ENCODE measurements at regions not wholly inside any gene's neighbourhood (a gene's known extent, or its start where the extent isn't known, plus 50 kb on each side); places are given as distances from the start of the nearest gene placed in this dataset.

DNA sequence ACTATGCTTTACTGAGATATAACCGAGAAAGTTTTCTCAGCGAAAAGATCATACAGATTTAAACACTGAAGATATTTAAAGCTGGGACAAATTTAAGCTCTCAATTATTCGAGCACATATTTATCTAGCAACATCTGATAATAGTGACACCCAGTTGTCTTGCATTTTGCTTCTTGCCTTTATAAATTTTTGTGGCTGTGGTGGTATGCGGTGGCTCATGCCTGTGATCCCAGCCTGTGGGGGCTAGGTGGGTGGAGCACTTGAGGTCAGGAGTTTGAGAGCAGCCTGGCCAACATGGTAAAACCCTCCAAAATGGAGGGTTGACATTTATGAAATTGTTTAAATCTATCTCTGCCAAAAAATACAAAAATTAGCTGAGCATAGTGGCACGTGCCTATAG is 312.2 kb downstream of the SPATA17 start:
- Histone ChIP-seq H3K4me3 (ENCODE audit: extremely low read depth in 1 of 4, insufficient read depth in 2 of 4, low read depth in 3 of 4, low read length in 4 of 4) (no peak overlapping the region), H4K5ac (ENCODE audit: insufficient read length, low read depth, low read length) (no peak overlapping the region), H3K79me1 (ENCODE audit: low read depth, low read length) (no peaks in the 10 kb centered on the region), H4K8ac (ENCODE audit: extremely low read depth, insufficient read depth, low read length) (no peak overlapping the region), H3K36me3 (ENCODE audit: control insufficient read depth in 2 of 4, insufficient read depth in 4 of 4, low read length in 3 of 4) (no peaks in the 10 kb centered on the region), H2BK120ac (replicated peaks; ENCODE audit: low read depth, low read length) (no peak overlapping the region), H2BK15ac (ENCODE audit: low read length) (no peak overlapping the region), H3K9me3 (ENCODE audit: insufficient read depth in 2 of 2, low read depth in 1 of 2, low read length in 1 of 2) (no peaks in the 10 kb centered on the region), H3K4ac (replicated peaks; ENCODE audit: insufficient read length, low read depth, low read length) (no peak overlapping the region), H2AFZ (ENCODE audit: low read length) (no peak overlapping the region), H3K23me2 (ENCODE audit: low read depth, low read length) (no peaks in the 10 kb centered on the region), H4K20me1 (replicated peaks in 1 of 2; ENCODE audit: control insufficient read depth in 1 of 2, insufficient read depth in 2 of 2, low read length in 2 of 2) (no peaks in the 10 kb centered on the region), H2BK20ac (ENCODE audit: low read length) (no peak overlapping the region), H3K14ac (ENCODE audit: insufficient read length) (no peak overlapping the region), H4K91ac (replicated peaks; ENCODE audit: insufficient read length, low read length) (no peak overlapping the region), H3K4me1 (replicated peaks in 1 of 4; ENCODE audit: control insufficient read depth in 3 of 4, insufficient read depth in 4 of 4, low read length in 3 of 4) (no peaks in the 10 kb centered on the region), H2AK5ac (ENCODE audit: low read depth, low read length) (no peak overlapping the region), H2BK12ac (ENCODE audit: low read depth, low read length) (no peak overlapping the region), H3K27me3 (replicated peaks in 1 of 4; ENCODE audit: control insufficient read depth in 3 of 4, extremely low read depth in 1 of 4, insufficient read depth in 3 of 4, low read length in 3 of 4) (no peaks in the 10 kb centered on the region), H2BK5ac (ENCODE audit: low read depth, low read length) (no peak overlapping the region), H3K23ac (ENCODE audit: insufficient read length) (no peak overlapping the region), H3K4me2 (ENCODE audit: insufficient read depth in 1 of 2, low read depth in 2 of 2, low read length in 2 of 2) (no peak overlapping the region), H3K56ac (replicated peaks; ENCODE audit: insufficient read length, low read depth, low read length) (no peak overlapping the region), H3K18ac (ENCODE audit: extremely low read depth, low read length) (no peak overlapping the region), H3K79me2 (ENCODE audit: control insufficient read depth in 1 of 2, insufficient read depth in 2 of 2, low read length in 2 of 2) (no peaks in the 10 kb centered on the region), H3K9ac (replicated peaks in 1 of 4; ENCODE audit: extremely low read depth in 1 of 4, low read depth in 3 of 4, low read length in 3 of 4) (no peak overlapping the region), H3K27ac (ENCODE audit: low read depth, low read length) (no peak overlapping the region)
- no peak for TF ChIP-seq CHD2 (IDR thresholded peaks at IDR 0.05; ENCODE audit: low read length)
- 77% methylated on average over 5 of the region's 5 CpGs; no CpG with 5 or more reads in 1 of the 2 experiments for WGBS, 2 experiments (ENCODE audit: extremely low coverage in 1 of 2, insufficient coverage in 1 of 2, insufficient read length in 1 of 2, insufficient replicate concordance in 2 of 2, low coverage in 1 of 2, low lambda C conversion rate in 2 of 2, missing lambda C conversion rate in 1 of 2)
- FAIRE-seq (no peak), DNase-seq (ENCODE audit: low read depth in 1 of 2, low spot score in 2 of 2) (no peak)
- CTCF ChIA-PET (ENCODE audit: partially characterized antibody), result no interaction called here
- POLR2A ChIA-PET (ENCODE audit: partially characterized antibody), result no interaction called here
